DMS 273 (cell line): ENCODE measurements at regions not wholly inside any gene's neighbourhood (a gene's known extent, or its start where the extent isn't known, plus 50 kb on each side); places are given as distances from the start of the nearest gene placed in this dataset.

Experiments
- DNase-seq: peaks from one replicate; lab custom pipeline; 2025; ENCODE audit not compliant: unreplicated experiment; lab: John Stamatoyannopoulos, UW

GRCh38 chr18:29313312-29313711, 1136.4 kb upstream of the CDH2 start:
- no peak for DNase-seq

GRCh38 chr18:29311580-29311979, 1134.7 kb upstream of the CDH2 start:
- no peak for DNase-seq

GRCh38 chr18:29309366-29309765, 1132.4 kb upstream of the CDH2 start:
- DNase-seq, result no peak

GRCh38 chr18:29307982-29308381, 1131.1 kb upstream of the CDH2 start:
- no peak for DNase-seq

- no peak for DNase-seq
Observed at GRCh38 chr18:29307231-29307630, 1130.3 kb upstream of the CDH2 start.

- no peak for DNase-seq
Observed at GRCh38 chr18:29305516-29305915, 1128.6 kb upstream of the CDH2 start.

GRCh38 chr18:29301048-29301447, 1124.1 kb upstream of the CDH2 start:
- DNase-seq, result no peak

GRCh38 chr18:29285471-29285870, 1108.5 kb upstream of the CDH2 start:
- no peak for DNase-seq

GRCh38 chr18:29271501-29271900, 1094.6 kb upstream of the CDH2 start:
- no peak for DNase-seq

GRCh38 chr18:29259838-29260237, 1082.9 kb upstream of the CDH2 start:
- no peak for DNase-seq

- no peak for DNase-seq
Observed at GRCh38 chr18:29254123-29254522, 1077.2 kb upstream of the CDH2 start.

GRCh38 chr18:29251681-29252080, 1074.8 kb upstream of the CDH2 start:
- DNase-seq, result no peak

GRCh38 chr18:29250843-29251242, 1073.9 kb upstream of the CDH2 start:
- DNase-seq, result no peak

- no peak for DNase-seq
Observed at GRCh38 chr18:29250259-29250658, 1073.3 kb upstream of the CDH2 start.

- no peak for DNase-seq
Observed at GRCh38 chr18:29248805-29249204, 1071.9 kb upstream of the CDH2 start.

- no peak for DNase-seq
Observed at GRCh38 chr18:29241199-29241598, 1064.3 kb upstream of the CDH2 start.

- DNase-seq, result no peak
Observed at GRCh38 chr18:29234751-29235150, 1057.8 kb upstream of the CDH2 start.

GRCh38 chr18:29226213-29226612, 1049.3 kb upstream of the CDH2 start:
- DNase-seq, result no peak

- no peak for DNase-seq
Observed at GRCh38 chr18:29225351-29225750, 1048.4 kb upstream of the CDH2 start.

- no peak for DNase-seq
Observed at GRCh38 chr18:29218091-29218490, 1041.2 kb upstream of the CDH2 start.

- DNase-seq, result no peak
Observed at GRCh38 chr18:29217124-29217915, 1040.4 kb upstream of the CDH2 start.

- DNase-seq, result no peak
Observed at GRCh38 chr18:29198834-29199233, 1021.9 kb upstream of the CDH2 start.

GRCh38 chr18:29196307-29196706, 1019.4 kb upstream of the CDH2 start:
- DNase-seq, result no peak
